ENCODE measurements at regions not wholly inside any gene's neighbourhood (a gene's known extent, or its start where the extent isn't known, plus 50 kb on each side); places are given as distances from the start of the nearest gene placed in this dataset.

GRCh38 chr9:1776668-1777067 lies 238.5 kb upstream of the SMARCA2 start:
- TF ChIP-seq POLR2AphosphoS5 (IDR thresholded peaks at IDR 0.05; ENCODE audit: borderline replicate concordance, low read depth, low read length), result no peak
- TF ChIP-seq EZH2 (IDR thresholded peaks at IDR 0.05), result no peak
- no peak for TF ChIP-seq FOXP2 (optimal IDR thresholded peaks at IDR 0.05; ENCODE audit: control extremely low read depth, extremely low read length, insufficient read depth)
